AG04450 (cell line): ENCODE measurements at regions not wholly inside any gene's neighbourhood (a gene's known extent, or its start where the extent isn't known, plus 50 kb on each side); places are given as distances from the start of the nearest gene placed in this dataset.
"Not testable (repeated sequence)": the region's sequence is repeated elsewhere in the genome, so short reads cannot be mapped to it uniquely, and the experiment has no call there.

Source experiments
- CTCF ChIA-PET: fragments of 300-600, 350-600 bp; formaldehyde crosslinking; extraction: SDS; loops from one replicate; lab custom pipeline; 2022; ENCODE audit warnings: antibody characterized with exemption, inconsistent platforms; lab: Charles Lee
- POLR2A ChIA-PET: fragments of 350-600 bp; formaldehyde crosslinking; extraction: SDS; loops from one replicate; lab custom pipeline; 2021; ENCODE audit warnings: antibody characterized with exemption, inconsistent platforms; lab: Yijun Ruan, JAX
- DNase-seq: peaks from one replicate; pipeline ENCODE4 v3.0.0-alpha.2; 2011; ENCODE audit warnings: low read depth, low spot score
- H3K27ac ChIP-seq: one replicate; pipeline ENCODE4 v1.5.1; 2012; ENCODE audit warnings: low read depth, low read length, control low read depth
- H3K27me3 ChIP-seq: one replicate; pipeline ENCODE4 v1.6.0; 2012; ENCODE audit warnings: low read length; ENCODE audit not compliant: control insufficient read depth, insufficient read depth
- H3K4me3 ChIP-seq: 2 replicates; pipeline ENCODE4 v1.5.1; 2011; ENCODE audit warnings: mild to moderate bottlenecking, low read depth, low read length, control low read depth
- H3K9me3 ChIP-seq: 2 replicates; pipeline ENCODE4 v1.5.1; 2012; ENCODE audit warnings: low read length; ENCODE audit not compliant: control insufficient read depth, insufficient read depth

DNA sequence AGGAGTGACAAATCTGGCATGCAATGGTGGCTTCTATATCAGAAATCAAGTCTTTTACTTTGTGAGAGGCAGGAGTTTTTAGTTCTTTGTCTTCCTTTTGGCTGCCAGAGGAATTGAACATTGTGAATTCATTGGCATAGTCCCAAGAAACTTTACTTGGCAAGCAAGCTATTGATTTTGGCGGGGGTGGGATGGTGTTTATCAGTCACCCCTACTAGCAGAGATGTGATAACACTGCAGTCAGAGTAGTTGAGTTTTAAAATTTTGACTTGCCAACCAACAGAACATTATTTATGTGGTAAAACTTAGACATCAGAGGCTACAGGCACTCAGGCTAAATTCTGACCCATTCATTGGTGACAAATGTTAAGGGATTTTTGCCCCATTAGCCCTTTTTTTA lies 129.2 kb downstream of the FAM72B start:
- DNase-seq, POLR2A ChIA-PET, H3K27ac ChIP-seq, H3K4me3 ChIP-seq, H3K27me3 ChIP-seq, CTCF ChIA-PET, H3K9me3 ChIP-seq: not testable (repeated sequence)

GRCh38 chr1:121066925-121067324 lies 117.2 kb downstream of the FAM72B start:
- H3K9me3 ChIP-seq, H3K27me3 ChIP-seq, DNase-seq, H3K27ac ChIP-seq, CTCF ChIA-PET, POLR2A ChIA-PET, H3K4me3 ChIP-seq: not testable (repeated sequence)

GRCh38 chr1:121068738-121069499 lies 115.2 kb downstream of the FAM72B start:
- H3K27ac ChIP-seq, H3K27me3 ChIP-seq, CTCF ChIA-PET, DNase-seq, POLR2A ChIA-PET, H3K9me3 ChIP-seq, H3K4me3 ChIP-seq: not testable (repeated sequence)

DNA sequence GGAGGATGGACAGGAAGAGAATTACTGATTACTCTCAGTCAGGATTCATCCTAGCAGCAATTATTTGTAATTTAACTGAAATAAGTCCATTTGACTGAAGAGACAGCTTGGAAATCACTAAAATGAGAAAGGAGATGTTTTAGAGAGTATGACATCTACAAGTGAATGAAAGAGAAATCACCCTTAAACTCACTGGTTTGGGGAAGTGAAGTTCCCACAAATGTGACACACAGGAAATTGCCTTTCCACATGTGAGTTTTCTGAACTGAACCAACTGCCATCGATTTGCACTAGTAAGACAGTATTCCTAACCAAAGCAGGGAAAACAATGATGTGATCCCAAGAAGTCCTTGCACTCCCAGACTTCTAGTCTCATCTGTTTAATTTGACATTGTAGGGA lies 110.3 kb downstream of the FAM72B start:
- H3K27ac ChIP-seq, H3K4me3 ChIP-seq, POLR2A ChIA-PET, H3K27me3 ChIP-seq, H3K9me3 ChIP-seq, DNase-seq, CTCF ChIA-PET: not testable (repeated sequence)

DNA sequence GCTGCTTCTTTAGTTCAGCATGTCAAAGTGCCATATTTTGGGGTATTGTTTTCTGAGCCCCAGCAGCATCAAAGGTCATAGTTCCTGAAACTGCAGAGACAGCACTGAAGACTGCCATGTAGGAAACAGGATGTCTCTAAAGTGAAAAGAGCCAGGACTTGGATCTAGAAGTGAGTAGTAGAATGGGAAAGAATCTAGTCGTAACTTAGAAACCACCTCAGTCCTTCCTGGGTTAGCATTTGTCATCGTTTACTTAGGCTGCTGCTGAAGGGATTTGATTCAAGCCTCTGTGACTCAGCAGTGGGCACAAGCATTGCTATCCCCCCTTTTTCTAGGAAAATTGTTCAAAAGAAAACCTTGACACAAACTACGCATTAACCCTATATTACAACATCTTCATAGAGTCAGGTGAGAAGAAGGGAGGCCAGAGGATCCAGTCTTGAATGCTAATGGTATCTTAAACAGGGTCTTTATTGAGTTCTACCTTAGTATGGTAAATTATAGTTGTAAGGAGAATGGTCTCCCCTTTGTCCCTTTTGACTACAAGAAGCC lies 108.8 kb downstream of the FAM72B start:
- DNase-seq, CTCF ChIA-PET, POLR2A ChIA-PET, H3K4me3 ChIP-seq, H3K27me3 ChIP-seq, H3K9me3 ChIP-seq, H3K27ac ChIP-seq: not testable (repeated sequence)

GRCh38 chr1:121076674-121077073 lies 107.5 kb downstream of the FAM72B start:
- CTCF ChIA-PET, H3K27me3 ChIP-seq, H3K27ac ChIP-seq, DNase-seq, POLR2A ChIA-PET, H3K4me3 ChIP-seq, H3K9me3 ChIP-seq: not testable (repeated sequence)

GRCh38 chr1:121079655-121080054 lies 104.5 kb downstream of the FAM72B start:
- CTCF ChIA-PET, POLR2A ChIA-PET, H3K27me3 ChIP-seq, DNase-seq, H3K4me3 ChIP-seq, H3K27ac ChIP-seq, H3K9me3 ChIP-seq: not testable (repeated sequence)

GRCh38 chr1:121080197-121080903 lies 103.8 kb downstream of the FAM72B start:
- CTCF ChIA-PET, result not testable (repeated sequence)

DNA sequence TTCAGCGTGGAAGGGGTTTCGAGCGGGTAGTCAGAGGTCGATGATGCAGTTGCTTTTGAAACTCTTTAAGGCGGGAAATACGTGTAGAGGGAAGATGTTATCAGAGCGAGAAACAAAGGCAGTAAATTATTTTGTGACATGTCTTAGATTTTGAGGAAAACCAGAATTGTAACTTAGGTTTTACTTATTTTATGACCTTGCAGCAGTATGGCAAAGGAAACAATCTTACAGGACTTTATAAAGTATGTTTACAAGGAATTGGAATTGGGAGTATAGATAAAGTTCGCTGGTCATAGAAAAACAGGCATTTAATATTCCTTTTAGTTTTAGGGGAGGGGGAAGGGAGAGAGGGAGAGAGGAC lies 103.3 kb downstream of the FAM72B start:
- CTCF ChIA-PET, DNase-seq: not testable (repeated sequence)

More at GRCh38 chr1:121080197-121080903, 103.8 kb downstream of the FAM72B start:
- H3K9me3 ChIP-seq, H3K4me3 ChIP-seq, H3K27me3 ChIP-seq, DNase-seq, POLR2A ChIA-PET, H3K27ac ChIP-seq: not testable (repeated sequence)

GRCh38 chr1:121081625-121082199 lies 102.4 kb downstream of the FAM72B start:
- DNase-seq, H3K9me3 ChIP-seq, POLR2A ChIA-PET, H3K27me3 ChIP-seq, H3K27ac ChIP-seq, CTCF ChIA-PET, H3K4me3 ChIP-seq: not testable (repeated sequence)

More for the DNA sequence above, 103.3 kb downstream of the FAM72B start:
- H3K27ac ChIP-seq, H3K9me3 ChIP-seq, H3K27me3 ChIP-seq, POLR2A ChIA-PET, H3K4me3 ChIP-seq: not testable (repeated sequence)

- H3K27me3 ChIP-seq, H3K4me3 ChIP-seq, POLR2A ChIA-PET, H3K9me3 ChIP-seq, H3K27ac ChIP-seq, DNase-seq, CTCF ChIA-PET: not testable (repeated sequence)
These were observed 101.1 kb downstream of the FAM72B start for GRCh38 chr1:121082995-121083394.

- H3K4me3 ChIP-seq, CTCF ChIA-PET, H3K27me3 ChIP-seq, POLR2A ChIA-PET, H3K9me3 ChIP-seq, DNase-seq, H3K27ac ChIP-seq: not testable (repeated sequence)
These were observed 97.9 kb downstream of the FAM72B start for GRCh38 chr1:121086249-121086648.
